ENCODE measurements at regions not wholly inside any gene's neighbourhood (a gene's known extent, or its start where the extent isn't known, plus 50 kb on each side); places are given as distances from the start of the nearest gene placed in this dataset.

DNA sequence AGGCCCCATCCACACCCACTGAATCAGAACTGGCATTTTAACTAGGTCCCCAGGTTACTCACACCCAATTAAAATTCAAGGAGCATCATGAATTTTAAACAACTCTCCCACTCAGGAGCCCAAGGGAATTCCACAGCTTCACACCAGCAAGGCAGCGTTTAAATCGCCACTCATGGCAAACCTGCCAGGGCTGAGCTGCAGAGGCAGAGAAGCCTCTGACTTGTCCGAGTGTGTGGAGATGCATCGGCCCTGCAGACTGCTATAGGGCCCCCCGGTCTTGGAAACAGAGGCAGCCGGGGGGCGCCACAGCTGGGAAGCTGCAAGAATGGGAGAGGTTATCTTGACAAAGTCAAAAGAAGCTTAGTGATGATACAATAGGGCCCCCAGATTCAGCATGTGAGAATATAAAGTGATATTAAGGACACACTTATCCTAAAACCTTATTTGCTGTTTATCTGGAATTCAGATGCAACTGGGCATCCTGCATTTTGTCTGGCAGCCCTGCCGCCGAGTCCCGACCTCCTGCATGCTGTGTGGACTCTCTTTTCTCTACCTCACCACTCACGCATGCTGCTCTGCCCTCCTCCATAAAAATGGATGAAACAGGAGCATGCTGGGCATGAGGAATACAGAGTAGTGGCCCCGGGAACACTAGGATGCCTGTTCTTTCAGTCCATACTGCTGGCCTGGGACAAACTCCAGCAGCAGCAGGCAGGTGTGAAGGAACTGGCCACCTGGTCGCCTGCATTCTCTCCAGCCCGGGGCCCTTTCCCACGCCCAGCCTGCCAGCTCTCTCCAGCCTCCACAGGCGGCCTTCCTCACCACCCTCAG is 126.1 kb downstream of the PXDC1 start:
- TF ChIP-seq, protein P1, sequence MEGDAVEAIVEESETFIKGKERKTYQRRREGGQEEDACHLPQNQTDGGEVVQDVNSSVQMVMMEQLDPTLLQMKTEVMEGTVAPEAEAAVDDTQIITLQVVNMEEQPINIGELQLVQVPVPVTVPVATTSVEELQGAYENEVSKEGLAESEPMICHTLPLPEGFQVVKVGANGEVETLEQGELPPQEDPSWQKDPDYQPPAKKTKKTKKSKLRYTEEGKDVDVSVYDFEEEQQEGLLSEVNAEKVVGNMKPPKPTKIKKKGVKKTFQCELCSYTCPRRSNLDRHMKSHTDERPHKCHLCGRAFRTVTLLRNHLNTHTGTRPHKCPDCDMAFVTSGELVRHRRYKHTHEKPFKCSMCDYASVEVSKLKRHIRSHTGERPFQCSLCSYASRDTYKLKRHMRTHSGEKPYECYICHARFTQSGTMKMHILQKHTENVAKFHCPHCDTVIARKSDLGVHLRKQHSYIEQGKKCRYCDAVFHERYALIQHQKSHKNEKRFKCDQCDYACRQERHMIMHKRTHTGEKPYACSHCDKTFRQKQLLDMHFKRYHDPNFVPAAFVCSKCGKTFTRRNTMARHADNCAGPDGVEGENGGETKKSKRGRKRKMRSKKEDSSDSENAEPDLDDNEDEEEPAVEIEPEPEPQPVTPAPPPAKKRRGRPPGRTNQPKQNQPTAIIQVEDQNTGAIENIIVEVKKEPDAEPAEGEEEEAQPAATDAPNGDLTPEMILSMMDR (IDR thresholded peaks at IDR 0.05; ENCODE audit: insufficient read depth, low read depth, low read length, missing control alignments) = no peak
- no peak overlapping the region for H3K4me3 ChIP-seq (ENCODE audit: low read length)
- DNase-seq (ENCODE audit: low read depth) = no peak

DNA sequence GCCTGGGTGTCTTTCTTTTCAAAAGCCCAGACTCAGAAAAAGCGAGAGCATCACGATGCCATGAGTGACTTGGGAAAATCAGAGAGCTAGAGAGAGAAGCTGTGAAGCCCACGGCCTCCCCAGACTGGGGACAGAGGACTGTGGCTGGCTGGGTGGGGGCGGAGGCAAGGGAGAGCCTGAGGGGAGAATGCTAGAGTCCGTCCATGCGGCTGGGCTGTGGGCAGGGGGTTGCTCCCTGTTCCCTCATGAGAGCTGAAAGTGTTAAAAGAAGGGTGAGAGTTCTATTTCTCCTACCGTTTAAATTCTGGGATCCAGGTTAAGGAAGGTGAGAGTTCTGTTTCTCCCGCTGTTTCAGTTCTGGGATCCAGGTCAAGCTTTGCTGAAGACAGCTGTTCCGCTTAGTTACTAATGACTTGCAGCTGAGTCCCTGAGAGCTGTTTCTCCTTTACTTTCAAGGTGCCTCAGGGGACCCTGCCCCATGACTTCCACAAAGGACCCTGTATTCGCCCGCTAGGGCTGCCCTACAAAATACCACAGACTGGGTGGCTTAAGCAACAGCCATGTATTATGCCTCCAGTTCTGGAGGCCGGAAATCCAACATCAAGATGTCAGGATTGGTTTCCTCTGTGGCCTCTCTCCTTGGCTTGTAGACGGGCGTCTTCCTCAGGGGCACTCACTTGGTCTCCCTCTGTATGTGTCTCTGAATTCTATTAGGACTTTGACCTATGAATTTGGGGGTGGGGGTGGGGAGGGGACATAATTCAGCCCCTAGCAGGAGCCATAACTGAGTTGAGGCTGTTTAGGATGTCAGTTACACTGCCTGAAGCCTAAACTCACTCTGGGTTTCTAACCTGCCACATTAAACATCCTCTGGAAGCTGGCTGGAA is 127.0 kb downstream of the PXDC1 start:
- no peak overlapping the region for H3K4me3 ChIP-seq (ENCODE audit: low read length)
- TF ChIP-seq, protein P1 (IDR thresholded peaks at IDR 0.05; ENCODE audit: insufficient read depth, low read depth, low read length, missing control alignments) = no peak
- DNase-seq (ENCODE audit: low read depth) = no peak

DNA sequence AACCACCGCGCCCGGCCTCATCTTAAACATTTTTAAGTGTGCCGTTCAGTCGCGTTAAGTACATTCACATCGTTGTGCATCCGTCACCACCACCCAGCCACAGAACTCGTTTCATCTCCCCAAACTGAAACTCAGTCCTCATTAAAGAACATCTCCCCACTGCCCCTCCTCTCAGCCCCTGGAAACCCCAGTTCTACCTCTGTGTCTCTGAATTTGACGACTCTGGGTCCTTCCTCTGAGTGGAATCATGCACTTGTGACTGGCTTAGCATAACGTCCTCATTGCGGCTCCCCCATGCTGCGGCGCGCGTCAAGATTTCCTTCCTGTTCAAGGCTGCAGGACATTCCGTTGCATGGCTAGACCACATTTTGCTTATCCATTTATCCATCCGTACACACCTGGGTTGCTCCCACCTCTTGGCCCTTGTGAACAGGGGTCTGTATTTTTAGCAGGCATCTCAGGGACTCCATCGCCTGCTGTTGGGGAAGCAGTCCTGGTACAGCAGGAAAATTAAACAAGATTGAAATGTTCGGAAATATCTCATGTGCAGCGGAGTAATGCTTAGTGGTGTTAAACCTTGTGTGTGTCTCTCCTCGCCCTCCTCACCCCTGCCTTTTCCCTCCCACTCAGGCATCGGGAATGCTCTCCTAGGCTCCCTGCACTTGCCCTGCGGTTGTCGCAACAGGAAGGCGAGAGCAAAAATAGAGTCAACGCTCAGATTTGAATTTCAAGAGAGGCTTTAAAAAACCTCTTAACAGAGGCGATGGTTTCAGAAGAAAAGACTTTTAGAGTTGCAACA is 127.9 kb downstream of the PXDC1 start:
- no peak overlapping the region for H3K4me3 ChIP-seq (ENCODE audit: low read length)
- TF ChIP-seq, protein P1 (IDR thresholded peaks at IDR 0.05; ENCODE audit: insufficient read depth, low read depth, low read length, missing control alignments) = no peak

DNA sequence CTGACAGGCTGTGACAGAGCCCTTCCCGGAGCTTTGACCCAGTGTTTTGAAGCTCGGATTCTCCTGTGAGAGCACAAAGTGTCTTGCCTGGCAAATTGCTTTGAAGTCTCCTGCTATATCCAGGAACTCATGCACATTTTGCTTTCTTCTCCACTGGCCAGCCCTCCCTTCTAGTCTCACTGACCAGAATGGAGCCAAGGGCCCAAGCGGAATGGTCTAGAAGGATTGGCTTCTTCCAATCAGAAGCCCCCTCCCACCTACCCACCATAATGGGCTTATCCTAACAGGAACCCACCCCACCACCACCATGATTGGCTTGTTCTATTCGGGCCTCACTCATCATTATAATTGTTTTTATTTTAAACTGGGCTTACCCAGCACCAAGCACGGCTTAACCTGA is 130.1 kb downstream of the PXDC1 start:
- no peak for DNase-seq (ENCODE audit: low read depth)
- TF ChIP-seq, protein P1 (IDR thresholded peaks at IDR 0.05; ENCODE audit: insufficient read depth, low read depth, low read length, missing control alignments) = no peak
- no peak overlapping the region for H3K4me3 ChIP-seq (ENCODE audit: low read length)

More for the DNA sequence above, 127.9 kb downstream of the PXDC1 start:
- DNase-seq (ENCODE audit: low read depth) = no peak

DNA sequence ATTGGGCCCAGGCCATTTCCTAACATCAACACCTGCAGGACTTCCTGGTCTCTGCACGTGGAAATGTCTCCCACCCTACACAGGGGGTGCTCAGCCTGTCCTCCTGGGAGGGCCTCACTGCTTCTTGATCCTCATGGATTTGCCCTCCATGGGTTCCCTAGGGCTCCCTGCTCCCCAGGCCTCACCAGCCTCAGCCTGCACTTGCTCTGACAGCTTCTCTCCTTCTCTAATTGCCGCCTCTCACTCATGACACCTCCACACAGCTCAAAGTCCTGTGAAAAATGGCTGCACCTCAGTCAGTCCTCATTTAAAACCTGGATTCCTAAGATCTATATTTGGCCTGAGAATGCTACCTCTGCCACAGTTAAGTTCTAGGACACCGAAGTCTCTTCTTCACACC is 130.6 kb downstream of the PXDC1 start:
- no peak overlapping the region for H3K4me3 ChIP-seq (ENCODE audit: low read length)
- TF ChIP-seq, protein P1 (IDR thresholded peaks at IDR 0.05; ENCODE audit: insufficient read depth, low read depth, low read length, missing control alignments) = no peak
- DNase-seq (ENCODE audit: low read depth) = no peak

DNA sequence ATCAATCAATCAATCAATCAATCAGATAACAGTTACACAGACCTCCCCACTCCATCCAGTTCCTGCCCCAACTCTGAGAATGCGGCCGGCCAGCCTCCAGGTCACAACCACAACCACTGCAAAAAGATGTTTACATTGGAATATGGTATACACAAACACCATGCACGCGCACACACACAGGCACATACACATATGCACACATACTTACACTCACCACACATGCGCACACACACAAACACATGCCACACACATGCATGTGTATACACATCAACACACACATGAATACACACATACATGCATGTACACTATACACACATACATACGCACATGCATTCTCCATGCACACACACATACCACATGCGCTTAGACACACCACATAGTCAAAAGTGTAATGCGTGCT is 131.1 kb downstream of the PXDC1 start:
- TF ChIP-seq, protein P1 (IDR thresholded peaks at IDR 0.05; ENCODE audit: insufficient read depth, low read depth, low read length, missing control alignments) = no peak
- DNase-seq (ENCODE audit: low read depth) = no peak
- no peak overlapping the region for H3K4me3 ChIP-seq (ENCODE audit: low read length)

Measured in epithelial cell of esophagus (primary cell).